HPDE6-E6E7 (cell line): ENCODE measurements at regions not wholly inside any gene's neighbourhood (a gene's known extent, or its start where the extent isn't known, plus 50 kb on each side); places are given as distances from the start of the nearest gene placed in this dataset.

Source experiments
- DNase-seq: peaks from one replicate; pipeline ENCODE4 v3.0.0; 2011; ENCODE audit warnings: missing footprints; ENCODE audit errors: extremely low spot score

GRCh38 chr3:36259580-36259979 lies 120.7 kb upstream of the STAC start:
- no peak for DNase-seq

- DNase-seq, result no peak
These were observed 111.0 kb upstream of the STAC start for GRCh38 chr3:36269274-36269673.

- DNase-seq, result no peak
These were observed 97.5 kb upstream of the STAC start for GRCh38 chr3:36282766-36283165.

- no peak for DNase-seq
These were observed 85.0 kb upstream of the STAC start for GRCh38 chr3:36295296-36295695.

GRCh38 chr3:36297195-36297594 lies 83.1 kb upstream of the STAC start:
- DNase-seq, result no peak

GRCh38 chr3:36298188-36298587 lies 82.1 kb upstream of the STAC start:
- no peak for DNase-seq

- DNase-seq, result no peak
These were observed 78.2 kb upstream of the STAC start for GRCh38 chr3:36302158-36302509.

GRCh38 chr3:36302626-36303025 lies 77.7 kb upstream of the STAC start:
- no peak for DNase-seq

- no peak for DNase-seq
These were observed 77.0 kb upstream of the STAC start for GRCh38 chr3:36303286-36303685.

- DNase-seq, result no peak
These were observed 74.3 kb upstream of the STAC start for GRCh38 chr3:36305929-36306520.

GRCh38 chr3:36309092-36309491 lies 71.2 kb upstream of the STAC start:
- no peak for DNase-seq

- no peak for DNase-seq
These were observed 68.0 kb upstream of the STAC start for GRCh38 chr3:36312351-36312750.

- no peak for DNase-seq
These were observed 62.4 kb upstream of the STAC start for GRCh38 chr3:36317915-36318314.

- DNase-seq, result no peak
These were observed 61.6 kb upstream of the STAC start for GRCh38 chr3:36318621-36319200.

- no peak for DNase-seq
These were observed 60.6 kb upstream of the STAC start for GRCh38 chr3:36319680-36320079.
